K562 (cell line): ENCODE measurements at regions not wholly inside any gene's neighbourhood (a gene's known extent, or its start where the extent isn't known, plus 50 kb on each side); places are given as distances from the start of the nearest gene placed in this dataset.

Experiments
- ATAC-seq: fragments of 200-7000 bp; cut with Tn5 transposase; 3 replicates; pipeline ENCODE4 v1.9.1; 2020; ENCODE audit warnings: moderate library complexity
- BruUV-seq: library from RNA; stranded (reverse); fragments of 400-500 nt; replicated peaks from 2 replicates; lab custom pipeline; 2021; lab: Mats Ljungman, UMichigan
- CTCF ChIA-PET: fragments of 300-600 bp; formaldehyde crosslinking; extraction: SDS; loops from one replicate; lab custom pipeline; 2021; ENCODE audit warnings: low intra/inter-chr PET ratio; lab: Yijun Ruan, JAX
- POLR2A ChIA-PET: fragments of 300-600, 350-650 bp; sonication (Branson Sonifier 250); formaldehyde crosslinking; extraction: SDS; loops from one replicate; lab custom pipeline; 2021; ENCODE audit warnings: antibody characterized with exemption, inconsistent platforms; lab: Yijun Ruan, JAX
- DNase-seq, 4 experiments: peaks; one replicate each; pipeline versions ENCODE4 v3.0.0 to v3.0.0-alpha.2; 2011 to 2018; ENCODE audit warnings: low spot score in 3 of 4, mixed read lengths in 3 of 4; ENCODE audit errors: extremely low read depth in 1 of 4
- FAIRE-seq: peaks from 2 replicates; lab custom pipeline; 2011; peaks lifted over from hg19 to GRCh38; lab: Jason Lieb, UNC
- H2AFZ ChIP-seq: 2 replicates; pipeline ENCODE4 v1.6.0; 2011; ENCODE audit warnings: low read depth, low read length, control low read depth, inconsistent platforms
- H3K27ac ChIP-seq: fragments of 200-600 bp; 3 replicates; pipeline ENCODE4 v1.8.0; 2011; ENCODE audit warnings: low read depth, mild to moderate bottlenecking, control low read depth, inconsistent platforms, low read length, moderate library complexity, mixed read lengths; ENCODE audit errors: extremely low read depth
- H3K27me3 ChIP-seq, 2 experiments: fragments of 300-600 bp in 1 of 2; 2 replicates in 1 of 2; 3 replicates in 1 of 2; pipeline versions ENCODE4 v1.6.0 to v1.8.0; 2011; ENCODE audit warnings: inconsistent platforms in 2 of 2, low read length in 2 of 2, mild to moderate bottlenecking in 1 of 2, mixed read lengths in 1 of 2, moderate library complexity in 1 of 2; ENCODE audit not compliant: control insufficient read depth in 2 of 2, insufficient read depth in 2 of 2
- H3K36me3 ChIP-seq: fragments of 300-600 bp; 3 replicates; pipeline ENCODE4 v1.8.0; 2011; ENCODE audit warnings: mild to moderate bottlenecking, low read length, inconsistent platforms; ENCODE audit not compliant: control insufficient read depth, insufficient read depth
- H3K4me1 ChIP-seq, 2 experiments: fragments of 200-600 bp in 1 of 2; replicated peaks in 1 of 2; 2 replicates in 1 of 2; 3 replicates in 1 of 2; pipeline versions ENCODE4 v1.5.1 to v1.8.0; 2011; ENCODE audit warnings: inconsistent platforms in 2 of 2, low read length in 2 of 2, mild to moderate bottlenecking in 1 of 2, mixed read lengths in 1 of 2, moderate library complexity in 1 of 2; ENCODE audit not compliant: control insufficient read depth in 2 of 2, insufficient read depth in 2 of 2
- H3K4me2 ChIP-seq: 2 replicates; pipeline ENCODE4 v1.6.1; 2011; ENCODE audit warnings: low read length, control low read depth, inconsistent platforms, mixed read lengths; ENCODE audit not compliant: insufficient read depth
- H3K4me3 ChIP-seq: fragments of 200-600 bp; sonication (generic), shearing (Covaris generic); 2 replicates; pipeline ENCODE4 v1.5.1; 2016; ENCODE audit warnings: control low read depth, inconsistent platforms
- H3K79me2 ChIP-seq: fragments of 200-600 bp; 3 replicates; pipeline ENCODE4 v1.8.0; 2011; ENCODE audit warnings: low read length, inconsistent platforms; ENCODE audit not compliant: control insufficient read depth, insufficient read depth
- H3K9ac ChIP-seq, 2 experiments: 2 replicates each; pipeline versions ENCODE4 v1.6.0 to v1.6.1; 2011; ENCODE audit warnings: low read depth in 2 of 2, low read length in 2 of 2, control low read depth in 1 of 2, inconsistent platforms in 1 of 2, mild to moderate bottlenecking in 1 of 2, mixed read lengths in 1 of 2; ENCODE audit not compliant: insufficient read depth in 1 of 2
- H3K9me1 ChIP-seq: one replicate; pipeline ENCODE4 v1.6.0; 2011; ENCODE audit warnings: inconsistent platforms, mild to moderate bottlenecking, low read length, moderate library complexity; ENCODE audit not compliant: control insufficient read depth, insufficient read depth
- H3K9me3 ChIP-seq: replicated peaks from 2 replicates; pipeline ENCODE4 v1.5.1; 2011; ENCODE audit warnings: low read depth, low read length, inconsistent platforms; ENCODE audit not compliant: control insufficient read depth, insufficient read depth
- H4K20me1 ChIP-seq: replicated peaks from 2 replicates; pipeline ENCODE4 v1.6.1; 2011; ENCODE audit warnings: low read length, inconsistent platforms, mixed read lengths; ENCODE audit not compliant: control insufficient read depth, insufficient read depth
- BCOR ChIP-seq: fragments of 450-650 bp; IDR thresholded peaks from 2 replicates; pipeline ENCODE4 v1.6.1; 2016
- BRCA1 ChIP-seq, 2 experiments: fragments of 450-650 bp in 1 of 2; sonication (generic) in 1 of 2; formaldehyde crosslinking in 1 of 2; IDR thresholded peaks; 2 replicates each; pipeline versions ENCODE4 v1.5.0 to v1.6.1; 2017 to 2020; ENCODE audit warnings: mild to moderate bottlenecking in 1 of 2, missing genetic modification reagents in 1 of 2
- DNMT1 ChIP-seq: fragments of 450-650 bp; IDR thresholded peaks from 2 replicates; pipeline ENCODE4 v1.6.1; 2016; ENCODE audit warnings: antibody characterized with exemption, mild to moderate bottlenecking
- E2F5 ChIP-seq: sonication (generic); formaldehyde crosslinking; IDR thresholded peaks from 2 replicates; pipeline ENCODE4 v1.8.0; 2022; ENCODE audit warnings: mild to moderate bottlenecking, missing genetic modification reagents
- ELK1 ChIP-seq: sonication (generic); formaldehyde crosslinking; IDR thresholded peaks from 2 replicates; pipeline ENCODE4 v1.8.1; 2022; ENCODE audit warnings: missing genetic modification reagents
- IFI16 ChIP-seq: fragments of 250-450 bp; sonication (Bioruptor Pico); IDR thresholded peaks from 2 replicates; pipeline ENCODE4 v2.1.2; 2022; ENCODE audit warnings: mild to moderate bottlenecking, inconsistent platforms
- IRF1 ChIP-seq: sonication (generic); formaldehyde crosslinking; IDR thresholded peaks from 2 replicates; pipeline ENCODE4 v1.8.0; 2022; ENCODE audit warnings: missing genetic modification reagents, mild to moderate bottlenecking, borderline replicate concordance
- MNT ChIP-seq, 2 experiments: fragments of 450-650 bp; conservative IDR thresholded peaks; 2 replicates each; pipeline ENCODE4 v1.6.1; 2017; ENCODE audit warnings: mild to moderate bottlenecking in 2 of 2, moderate library complexity in 2 of 2
- POLR2A ChIP-seq: fragments of 450-650 bp; conservative IDR thresholded peaks from 2 replicates; pipeline ENCODE4 v1.6.1; 2016
- POLR3A ChIP-seq: IDR thresholded peaks from 2 replicates; pipeline ENCODE4 v1.6.1; 2011; ENCODE audit warnings: borderline replicate concordance, mild to moderate bottlenecking, moderate library complexity; ENCODE audit not compliant: insufficient read length, insufficient read depth; ENCODE audit errors: extremely low read depth
- SIN3B ChIP-seq: fragments of 450-650 bp; IDR thresholded peaks from 2 replicates; pipeline ENCODE4 v1.6.1; 2017; ENCODE audit warnings: low read depth, mild to moderate bottlenecking, moderate library complexity
- SREBF1 ChIP-seq: fragments of 150-350 bp; IDR thresholded peaks from 2 replicates; pipeline ENCODE4 v1.6.1; 2014; ENCODE audit warnings: antibody characterized with exemption, low read depth, low read length, borderline replicate concordance
- TRIM25 ChIP-seq: fragments of 450-650 bp; IDR thresholded peaks from 2 replicates; pipeline ENCODE4 v1.7.0; 2016; ENCODE audit warnings: borderline replicate concordance
- ZNF133 ChIP-seq: fragments of 250-450 bp; sonication (Bioruptor Pico); IDR thresholded peaks from 2 replicates; pipeline ENCODE4 v1.4.0; 2020; ENCODE audit warnings: mild to moderate bottlenecking
- ZNF282 ChIP-seq: sonication (generic); formaldehyde crosslinking; IDR thresholded peaks from 2 replicates; pipeline ENCODE4 v1.8.1; 2023; ENCODE audit warnings: missing genetic modification reagents
- ZNF699 ChIP-seq: fragments of 250-450 bp; sonication (Bioruptor Pico); IDR thresholded peaks from 2 replicates; pipeline ENCODE4 v1.8.0; 2021; ENCODE audit warnings: mild to moderate bottlenecking, moderate library complexity; ENCODE audit not compliant: insufficient replicate concordance
- WGBS: fragments of 100-300 bp; shearing (Covaris generic); methylation state at CpG from one replicate; pipeline ENCODE4 v1.1.6; 2016; ENCODE audit warnings: low coverage, mixed read lengths; ENCODE audit not compliant: insufficient coverage; ENCODE audit errors: missing lambda C conversion rate; 5-methylcytosine and 5-hydroxymethylcytosine counted together
- in situ Hi-C: fragments of 300-500 bp; cut with MboI; formaldehyde crosslinking; loops from 4 replicates; pipeline ENCODE4 v1.15.0; 2018; ENCODE audit warnings: inconsistent platforms, mixed read lengths
- intact Hi-C: fragments of 100-400 bp; cut with micrococcal nuclease; formaldehyde crosslinking; loops from 2 replicates; pipeline ENCODE4 v1.14.2; 2022

- H3K9me1 ChIP-seq: no peaks in the 10 kb centered on the region
- no peaks in the 10 kb centered on the region for H3K27me3 ChIP-seq
- no peaks in the 10 kb centered on the region for H3K79me2 ChIP-seq
- intact Hi-C loops (no loop called here), in situ Hi-C loops (no loop called here)
- no TSS peak for BruUV-seq
- H4K20me1 ChIP-seq: no peaks in the 10 kb centered on the region
- no peak overlapping the region for H3K4me2 ChIP-seq
- 0% methylated on average over 1 of the region's 1 CpG for WGBS
- H2AFZ ChIP-seq: no peak overlapping the region
- ChIA-PET POLR2A (no interaction called here), CTCF (no interaction called here)
- H3K36me3 ChIP-seq: no peaks in the 10 kb centered on the region
- H3K4me1 ChIP-seq: no peaks in the 10 kb centered on the region
- DNase-seq: no peak
- no peak for FAIRE-seq
- H3K9ac ChIP-seq: no peak overlapping the region
- no peak for ATAC-seq
- H3K4me3 ChIP-seq: no peak overlapping the region
- no peaks in the 10 kb centered on the region; the same call in 1 of the 2 replicates for H3K9me3 ChIP-seq
- no peak overlapping the region for H3K27ac ChIP-seq
- TF ChIP-seq SREBF1: no peak
- no peak for TF ChIP-seq ELK1 (CRISPR knock-in tag)
- no peak for TF ChIP-seq ZNF282 (CRISPR knock-in tag)
- TF ChIP-seq E2F5 (CRISPR knock-in tag): no peak
- no peak for TF ChIP-seq DNMT1
- no peak for TF ChIP-seq SIN3B
- TF ChIP-seq POLR2A: no peak
- no peak for TF ChIP-seq TRIM25
- no peak for TF ChIP-seq POLR3A
- TF ChIP-seq BRCA1 (IDR thresholded peaks at IDR 0.05): no peak
- no peak for TF ChIP-seq BRCA1 (CRISPR knock-in tag; IDR thresholded peaks at IDR 0.05)
- no peak for TF ChIP-seq MNT (conservative IDR thresholded peaks at IDR 0.05)
- no peak for TF ChIP-seq BCOR
- TF ChIP-seq IFI16 (CRISPR knock-in tag): no peak
- no peak for TF ChIP-seq ZNF133 (CRISPR knock-in tag)
- TF ChIP-seq IRF1: no peak
- no peak for TF ChIP-seq ZNF699 (CRISPR knock-in tag)
Measured at GRCh38 chr6:23329086-23329485, 759.7 kb downstream of the HDGFL1 start.
